HepG2 (cell line): ENCODE measurements at regions not wholly inside any gene's neighbourhood (a gene's known extent, or its start where the extent isn't known, plus 50 kb on each side); places are given as distances from the start of the nearest gene placed in this dataset.

Experiments used
- ARID2 ChIP-seq: sonication (generic); formaldehyde crosslinking; IDR thresholded peaks from 2 replicates; pipeline ENCODE4 v1.8.1; 2022; ENCODE audit warnings: mild to moderate bottlenecking, missing genetic modification reagents, borderline replicate concordance
- CCDC6 ChIP-seq: sonication (generic); formaldehyde crosslinking; IDR thresholded peaks from 2 replicates; pipeline ENCODE4 v1.8.1; 2022; ENCODE audit warnings: mild to moderate bottlenecking, missing genetic modification reagents, moderate library complexity
- ERF ChIP-seq: IDR thresholded peaks from 2 replicates; pipeline ENCODE4 v1.6.1; 2018; ENCODE audit warnings: missing biosample characterization, missing genetic modification reagents
- HMG20B ChIP-seq: conservative IDR thresholded peaks from 2 replicates; pipeline ENCODE4 v1.6.1; 2016; ENCODE audit warnings: missing genetic modification reagents, missing compliant biosample characterization
- NRL ChIP-seq: sonication (generic); formaldehyde crosslinking; IDR thresholded peaks from 2 replicates; pipeline ENCODE4 v1.5.0; 2020; ENCODE audit warnings: missing genetic modification reagents, mild to moderate bottlenecking, moderate library complexity, borderline replicate concordance
- RFXANK ChIP-seq: IDR thresholded peaks from 2 replicates; pipeline ENCODE4 v1.6.1; 2016
- RXRA ChIP-seq: sonication (generic); formaldehyde crosslinking; IDR thresholded peaks from 2 replicates; pipeline ENCODE4 v1.5.1; 2020; ENCODE audit warnings: missing genetic modification reagents
- SALL2 ChIP-seq: sonication (generic); formaldehyde crosslinking; IDR thresholded peaks from 2 replicates; pipeline ENCODE4 v1.8.1; 2023; ENCODE audit warnings: mild to moderate bottlenecking, missing genetic modification reagents, inconsistent platforms
- SUZ12 ChIP-seq: fragments of 150-350 bp; IDR thresholded peaks from 2 replicates; pipeline ENCODE4 v1.6.1; 2014; ENCODE audit warnings: low read depth, low read length
- TOPORS ChIP-seq: sonication (generic); formaldehyde crosslinking; IDR thresholded peaks from 2 replicates; pipeline ENCODE4 v1.8.0; 2023; ENCODE audit warnings: mild to moderate bottlenecking, missing genetic modification reagents
- ZC3H4 ChIP-seq: sonication (generic); formaldehyde crosslinking; IDR thresholded peaks from 2 replicates; pipeline ENCODE4 v1.4.0; 2020; ENCODE audit warnings: missing genetic modification reagents, borderline replicate concordance
- ZNF24 ChIP-seq: fragments of 450-650 bp; IDR thresholded peaks from 2 replicates; pipeline ENCODE4 v1.6.1; 2017; ENCODE audit warnings: antibody characterized with exemption, mild to moderate bottlenecking
- ZNF431 ChIP-seq: sonication (generic); formaldehyde crosslinking; IDR thresholded peaks from 2 replicates; pipeline ENCODE4 v1.9.0; 2022; ENCODE audit warnings: missing genetic modification reagents, low read depth, mild to moderate bottlenecking, borderline replicate concordance
- ZNF562 ChIP-seq: sonication (generic); formaldehyde crosslinking; IDR thresholded peaks from 2 replicates; pipeline ENCODE4 v1.8.0; 2022; ENCODE audit warnings: missing genetic modification reagents, borderline replicate concordance
- ZNF569 ChIP-seq: sonication (generic); formaldehyde crosslinking; IDR thresholded peaks from 2 replicates; pipeline ENCODE4 v1.5.0; 2020; ENCODE audit warnings: mild to moderate bottlenecking, missing genetic modification reagents, moderate library complexity, borderline replicate concordance
- ZNF605 ChIP-seq: sonication (generic); formaldehyde crosslinking; IDR thresholded peaks from 2 replicates; pipeline ENCODE4 v1.8.0; 2022; ENCODE audit warnings: mild to moderate bottlenecking, missing genetic modification reagents
- ZNF629 ChIP-seq: sonication (generic); formaldehyde crosslinking; conservative IDR thresholded peaks from 2 replicates; pipeline ENCODE4 v1.5.0; 2020; ENCODE audit warnings: missing genetic modification reagents
- ZNF646 ChIP-seq: sonication (generic); formaldehyde crosslinking; IDR thresholded peaks from 2 replicates; pipeline ENCODE4 v1.9.0; 2021; ENCODE audit warnings: mild to moderate bottlenecking, missing genetic modification reagents
- ZNF83 ChIP-seq: sonication (generic); formaldehyde crosslinking; IDR thresholded peaks from 2 replicates; pipeline ENCODE4 v1.4.0; 2020; ENCODE audit warnings: missing genetic modification reagents, mild to moderate bottlenecking, borderline replicate concordance
- ZSCAN9 ChIP-seq: IDR thresholded peaks from 2 replicates; pipeline ENCODE4 v1.6.1; 2016; ENCODE audit warnings: borderline replicate concordance
- TF ChIP-seq, protein P1 (sequence below): sonication (generic); formaldehyde crosslinking; IDR thresholded peaks from 2 replicates; pipeline ENCODE4 v1.8.1; 2023; ENCODE audit warnings: mild to moderate bottlenecking, missing genetic modification reagents
- TF ChIP-seq, protein P2 (sequence below): sonication (generic); formaldehyde crosslinking; IDR thresholded peaks from 2 replicates; pipeline ENCODE4 v1.4.0; 2020; ENCODE audit warnings: missing genetic modification reagents

DNA sequence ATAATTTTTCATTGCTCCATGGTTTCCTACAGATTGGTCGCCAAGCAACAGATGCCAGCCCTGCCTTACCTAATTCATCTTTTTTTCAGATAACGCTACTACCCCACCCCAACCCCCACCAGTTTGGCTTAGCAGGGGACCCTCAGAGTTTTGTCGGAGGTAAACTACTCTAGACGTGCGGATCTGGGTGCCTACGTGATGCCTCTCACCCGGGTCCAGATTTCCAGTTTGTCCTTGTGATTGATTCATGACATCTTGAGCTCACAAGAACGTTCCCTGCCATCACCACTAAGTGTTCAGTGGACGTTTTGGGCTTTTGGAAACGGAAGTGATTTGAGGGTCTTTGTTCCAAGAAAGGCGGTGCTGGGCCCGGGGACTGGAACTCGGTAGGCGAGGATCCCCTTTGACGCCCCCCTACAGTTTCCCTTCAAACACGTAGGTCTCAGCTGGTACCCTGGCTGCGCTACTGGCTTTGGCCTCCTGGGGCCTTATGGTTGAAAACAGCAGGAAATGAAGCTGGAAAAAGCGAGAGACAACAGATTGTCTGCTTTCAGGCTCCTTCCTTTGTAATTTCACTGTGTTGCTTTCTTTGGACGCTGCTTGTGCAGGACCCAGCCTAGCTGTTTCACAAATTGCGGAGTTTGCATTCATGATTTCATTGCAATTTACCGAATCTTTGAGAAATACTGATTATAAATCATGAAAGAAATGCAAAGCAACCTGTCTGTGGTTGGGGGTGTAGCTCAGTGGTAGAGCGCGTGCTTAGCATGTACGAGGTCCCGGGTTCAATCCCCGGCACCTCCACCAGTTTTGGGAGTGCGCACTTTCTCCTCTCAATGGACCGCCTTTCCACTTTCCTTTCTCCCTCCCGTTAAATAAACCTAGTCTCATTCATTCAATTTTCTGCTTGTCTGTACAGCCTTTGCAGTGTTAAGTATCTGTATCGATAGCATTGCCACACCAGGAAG is 81.0 kb downstream of the GPX5 start (continued):
- TF ChIP-seq, protein P1, sequence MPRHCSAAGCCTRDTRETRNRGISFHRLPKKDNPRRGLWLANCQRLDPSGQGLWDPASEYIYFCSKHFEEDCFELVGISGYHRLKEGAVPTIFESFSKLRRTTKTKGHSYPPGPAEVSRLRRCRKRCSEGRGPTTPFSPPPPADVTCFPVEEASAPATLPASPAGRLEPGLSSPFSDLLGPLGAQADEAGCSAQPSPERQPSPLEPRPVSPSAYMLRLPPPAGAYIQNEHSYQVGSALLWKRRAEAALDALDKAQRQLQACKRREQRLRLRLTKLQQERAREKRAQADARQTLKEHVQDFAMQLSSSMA: no peak
- TF ChIP-seq SUZ12: no peak
- TF ChIP-seq ERF (CRISPR knock-in tag): peak; percentile 64; the same call in 1 of the 2 replicates
- TF ChIP-seq ZNF646 (CRISPR knock-in tag): no peak
- peak; percentile 96 for TF ChIP-seq ZNF24
- no peak for TF ChIP-seq RXRA (CRISPR knock-in tag)
- peak; percentile 68; the same call in 1 of the 2 replicates for TF ChIP-seq ZNF605 (CRISPR knock-in tag)
- peak; percentile 36; the same call in 1 of the 2 replicates for TF ChIP-seq ARID2 (CRISPR knock-in tag)
- TF ChIP-seq ZNF562: no peak
- TF ChIP-seq ZNF569 (CRISPR knock-in tag): no peak
- TF ChIP-seq, protein P2, sequence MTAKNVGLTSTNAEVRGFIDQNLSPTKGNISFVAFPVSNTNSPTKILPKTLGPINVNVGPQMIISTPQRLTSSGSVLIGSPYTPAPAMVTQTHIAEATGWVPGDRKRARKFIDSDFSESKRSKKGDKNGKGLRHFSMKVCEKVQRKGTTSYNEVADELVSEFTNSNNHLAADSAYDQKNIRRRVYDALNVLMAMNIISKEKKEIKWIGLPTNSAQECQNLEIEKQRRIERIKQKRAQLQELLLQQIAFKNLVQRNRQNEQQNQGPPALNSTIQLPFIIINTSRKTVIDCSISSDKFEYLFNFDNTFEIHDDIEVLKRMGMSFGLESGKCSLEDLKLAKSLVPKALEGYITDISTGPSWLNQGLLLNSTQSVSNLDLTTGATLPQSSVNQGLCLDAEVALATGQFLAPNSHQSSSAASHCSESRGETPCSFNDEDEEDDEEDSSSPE (CRISPR knock-in tag): peak; percentile 48; the same call in 1 of the 2 replicates
- TF ChIP-seq ZSCAN9 (CRISPR knock-in tag): peak; percentile 80
- no peak for TF ChIP-seq CCDC6
- 0 out of 2 replicates have a peak, but pooled peaks have one; percentile 33 for TF ChIP-seq SALL2 (CRISPR knock-in tag)
- no peak for TF ChIP-seq ZNF83 (CRISPR knock-in tag)
- TF ChIP-seq ZNF629 (CRISPR knock-in tag): peak; percentile 88
- 0 out of 2 replicates have a peak, but pooled peaks have one; percentile 48 for TF ChIP-seq TOPORS (CRISPR knock-in tag)
- no peak for TF ChIP-seq ZC3H4 (CRISPR knock-in tag)
- TF ChIP-seq ZNF431: no peak
- TF ChIP-seq NRL: peak; percentile 57; the same call in 1 of the 2 replicates
- TF ChIP-seq HMG20B: no peak; the same call in 1 of the 2 replicates
- TF ChIP-seq RFXANK: peak; percentile 48; the same call in 1 of the 2 replicates
